Right lobe of liver (tissue), 6 donors: ENCODE measurements at regions not wholly inside any gene's neighbourhood (a gene's known extent, or its start where the extent isn't known, plus 50 kb on each side); places are given as distances from the start of the nearest gene placed in this dataset.
"Not testable (repeated sequence)": the region's sequence is repeated elsewhere in the genome, so short reads cannot be mapped to it uniquely, and the experiment has no call there.

ENCODE experiments used
- ATAC-seq, 4 donors: fragments of 200-7000 bp; cut with Tn5 transposase; one replicate each; pipeline ENCODE4 v1.9.1; 2020; ENCODE audit warnings: mild to moderate bottlenecking in 4 of 4, moderate library complexity in 4 of 4
- DNase-seq, 3 donors: peaks; one replicate each; pipeline ENCODE4 v3.0.0-alpha.2; 2020
- H3K27ac ChIP-seq, 3 donors: fragments of 200-600 bp; one replicate each; pipeline ENCODE4 v1.8.0; 2022
- H3K27me3 ChIP-seq, 2 donors: fragments of 200-600 bp; one replicate each; pipeline ENCODE4 v1.8.0; 2022
- H3K36me3 ChIP-seq, 4 donors: fragments of 200-600 bp; sonication (generic) in 1 of 4; one replicate each; pipeline versions ENCODE4 v1.5.1 to v1.8.0; 2017 to 2022; ENCODE audit warnings: control low read depth in 1 of 4
- H3K4me1 ChIP-seq, 4 donors: fragments of 200-600 bp; sonication (generic) in 1 of 4; one replicate each; pipeline versions ENCODE4 v1.5.1 to v1.8.0; 2017 to 2022; ENCODE audit warnings: control low read depth in 1 of 4
- H3K4me3 ChIP-seq, 3 donors: fragments of 200-600 bp; one replicate each; pipeline ENCODE4 v1.8.0; 2022
- H3K9me3 ChIP-seq, 4 donors: fragments of 200-600 bp; sonication (generic) in 1 of 4; one replicate each; pipeline versions ENCODE4 v1.5.1 to v1.8.0; 2017 to 2022; ENCODE audit warnings: control low read depth in 1 of 4
- WGBS: methylation state at CpG from one replicate; pipeline ENCODE4 v1.1.6; 2018; ENCODE audit warnings: low coverage, low lambda C conversion rate; ENCODE audit not compliant: insufficient coverage; ENCODE audit errors: missing lambda C conversion rate; 5-methylcytosine and 5-hydroxymethylcytosine counted together
- intact Hi-C, 2 donors: fragments of 100-400 bp; cut with DNase I; formaldehyde crosslinking; loops; one replicate each; pipeline versions ENCODE4 v1.11.2 to v1.14.1; 2022
- donor health status: DM: no; HTN: yes; CAD: no.
- donor health status: DM: no; HTN: no; CAD: no.
- donor health status: DM: no; HTN: no; CAD: no.
- donor health status: DM: no; HTN: yes; CAD: no.
- donor health status: DM: no; HTN: yes; CAD: no.

DNA sequence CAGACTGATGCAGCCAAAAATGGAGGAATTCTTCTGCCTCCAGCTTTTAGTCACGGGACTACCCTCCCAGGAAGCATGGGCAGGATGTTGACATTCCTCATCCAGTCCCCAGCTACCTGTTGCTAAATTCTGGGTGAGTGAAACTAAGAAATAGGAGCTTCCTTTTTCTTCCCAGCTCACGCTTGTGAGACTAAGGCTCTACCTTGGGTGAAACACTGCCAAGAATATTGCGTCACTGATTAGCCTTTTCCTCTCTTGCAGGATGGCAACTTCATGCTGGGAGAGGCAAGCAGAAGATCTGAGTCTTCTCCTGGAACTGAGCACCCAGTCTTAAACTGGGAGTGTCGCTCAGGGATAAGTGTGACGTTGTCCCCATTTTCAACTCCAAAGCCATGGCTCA is 59.7 kb downstream of the RNU2-63P start:
- intact Hi-C loops, H3K4me1 ChIP-seq, H3K4me3 ChIP-seq, H3K27ac ChIP-seq, H3K9me3 ChIP-seq, H3K36me3 ChIP-seq, H3K27me3 ChIP-seq: not testable (repeated sequence)
- ATAC-seq = peak; percentile 50 to 68 (median 56)
- no CpG with 5 or more reads among the region's 5 CpGs for WGBS
- DNase-seq = peak in 1 of 3 donors; percentile 42

DNA sequence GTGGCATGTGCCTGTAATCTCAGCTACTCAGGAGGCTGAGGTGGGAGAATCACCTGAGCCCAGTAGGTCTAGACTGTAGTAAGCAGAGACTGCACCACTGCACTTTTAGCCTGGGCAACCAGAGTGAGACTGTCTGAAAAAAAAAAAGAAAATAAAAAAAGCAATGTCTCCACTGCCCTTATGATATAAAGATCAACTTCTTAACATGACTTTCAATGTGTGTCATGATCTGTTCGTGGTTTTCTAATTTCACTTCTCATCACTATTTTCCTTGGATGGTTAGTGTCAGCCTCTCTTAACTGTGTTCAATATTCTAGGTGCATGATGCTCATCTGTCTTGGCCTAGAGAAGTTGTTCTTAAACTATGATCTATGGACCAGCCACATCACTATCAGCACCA is 67.3 kb downstream of the RNU2-63P start:
- H3K27ac ChIP-seq, H3K4me3 ChIP-seq, H3K4me1 ChIP-seq, ATAC-seq, H3K9me3 ChIP-seq, DNase-seq, intact Hi-C loops, H3K36me3 ChIP-seq, H3K27me3 ChIP-seq: not testable (repeated sequence)
- WGBS = no CpG with 5 or more reads among the region's 1 CpG

DNA sequence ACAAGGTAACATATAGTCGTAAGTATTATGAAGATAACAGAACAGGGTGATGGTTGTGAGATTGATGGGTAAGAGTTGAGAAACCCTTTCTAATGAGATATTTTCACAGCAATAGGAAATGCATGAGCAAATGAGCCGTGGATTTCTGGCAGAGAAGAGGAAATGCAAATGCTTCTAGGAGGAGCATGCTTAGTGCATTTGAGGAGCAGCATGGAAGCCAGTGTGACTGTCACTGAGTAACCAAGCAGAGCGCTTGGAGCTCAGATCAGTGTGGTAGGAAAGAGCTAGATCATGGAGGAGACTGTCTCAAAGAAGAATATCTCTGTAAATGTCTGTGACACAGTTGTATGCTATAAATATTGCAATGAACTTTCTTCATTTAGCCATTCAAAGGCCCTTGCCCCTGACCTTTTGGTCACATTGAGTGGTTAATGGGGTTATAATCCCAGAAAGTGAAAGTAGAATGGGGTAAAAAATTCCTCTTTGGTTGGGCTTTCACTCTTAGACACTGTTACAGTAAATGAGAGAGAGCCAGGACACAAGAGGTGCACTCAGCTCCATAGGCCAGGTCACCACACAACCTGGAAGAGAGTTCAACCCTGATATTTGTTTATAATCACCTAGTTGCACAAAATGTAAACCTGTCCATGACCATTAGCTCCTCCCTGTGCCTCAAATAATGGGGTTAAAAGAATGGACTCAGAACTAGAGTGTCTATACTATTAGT is 69.5 kb downstream of the RNU2-63P start:
- H3K4me3 ChIP-seq, intact Hi-C loops, DNase-seq, H3K9me3 ChIP-seq, H3K36me3 ChIP-seq, H3K27ac ChIP-seq, H3K27me3 ChIP-seq, H3K4me1 ChIP-seq: not testable (repeated sequence)
- ATAC-seq = peak in 2 of 4 donors; percentile 39 to 56
- WGBS = no CpG with 5 or more reads among the region's 3 CpGs

DNA sequence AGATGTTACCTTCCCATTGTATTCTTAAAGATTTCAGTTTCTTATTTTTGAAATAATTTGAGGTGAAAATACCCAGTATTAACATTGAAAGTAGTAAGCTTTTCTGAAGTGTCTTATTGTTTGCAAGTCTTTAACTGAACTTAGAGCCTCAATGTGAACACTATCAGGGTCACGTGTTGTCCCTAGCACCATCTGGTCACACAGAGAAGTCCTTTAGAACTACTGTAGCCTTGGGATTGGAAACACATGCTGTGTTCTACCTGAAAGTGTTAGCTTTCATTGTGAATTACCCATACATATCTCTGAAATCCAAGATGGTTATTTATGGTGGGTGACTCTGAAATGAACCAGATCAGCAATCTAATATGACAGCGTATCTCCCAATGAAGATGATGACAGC is 77.0 kb downstream of the RNU2-63P start:
- ATAC-seq, H3K4me3 ChIP-seq, H3K27ac ChIP-seq, DNase-seq, intact Hi-C loops, H3K9me3 ChIP-seq, H3K36me3 ChIP-seq, H3K4me1 ChIP-seq, H3K27me3 ChIP-seq: not testable (repeated sequence)
- WGBS = 72% methylated on average over 2 of the region's 2 CpGs

DNA sequence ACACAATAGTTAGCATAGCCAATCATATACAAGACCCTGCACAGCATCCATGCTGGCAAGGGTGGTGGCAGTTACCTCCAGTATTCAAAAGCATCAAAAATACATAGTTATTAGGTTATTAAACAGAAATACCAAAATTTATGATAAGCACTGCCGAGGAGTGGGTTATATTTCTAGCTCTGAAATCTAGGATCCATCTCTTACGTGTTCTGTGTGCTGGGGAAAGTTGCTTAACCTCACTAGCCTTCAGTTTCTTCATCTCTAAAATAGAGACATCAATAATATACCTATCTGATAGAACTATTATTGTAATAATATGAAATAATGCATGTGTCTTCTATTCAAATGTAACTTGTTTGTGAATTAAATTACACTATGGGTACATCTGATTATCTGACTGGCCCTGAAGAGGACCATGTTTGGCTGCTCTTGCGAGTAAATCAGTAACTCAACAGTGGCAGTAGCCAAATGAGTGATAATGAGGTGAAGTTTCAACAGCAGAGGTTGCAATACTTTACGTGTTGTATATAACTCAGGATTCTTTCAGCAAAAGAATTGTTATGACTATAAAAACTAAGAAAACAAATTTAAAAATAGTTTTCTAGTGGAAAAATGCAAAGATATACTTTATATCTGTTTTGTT is 93.5 kb upstream of the RGPD2 start:
- ATAC-seq (peak; percentile 92 to 98 (median 95)), DNase-seq (peak in 2 of 3 donors; percentile 2 to 57)
- not testable (repeated sequence) for H3K36me3 ChIP-seq

DNA sequence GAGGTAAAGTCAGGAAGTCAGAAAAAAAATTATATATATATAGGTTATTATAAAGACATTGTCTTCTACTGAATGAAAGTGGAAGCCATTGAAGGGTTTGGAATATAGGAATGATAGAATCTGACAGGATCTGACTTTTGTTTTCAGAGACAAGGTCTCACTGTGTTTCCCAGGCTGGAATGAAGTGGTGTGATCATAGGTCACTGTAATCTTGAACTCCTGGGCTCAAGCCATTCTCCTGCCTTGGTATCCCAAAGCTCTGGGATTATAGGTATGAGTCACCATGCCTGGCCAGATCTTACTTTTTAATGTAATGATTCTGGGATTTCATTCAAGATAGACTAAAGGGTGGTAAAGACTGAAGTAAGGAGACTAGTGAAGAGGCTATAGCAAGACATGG is 91.6 kb upstream of the RGPD2 start:
- ATAC-seq = peak in 2 of 4 donors; percentile 55 to 62
- H3K27me3 ChIP-seq, intact Hi-C loops, H3K4me3 ChIP-seq, DNase-seq, H3K9me3 ChIP-seq, H3K4me1 ChIP-seq, H3K36me3 ChIP-seq, H3K27ac ChIP-seq: not testable (repeated sequence)

More for the DNA sequence above, 93.5 kb upstream of the RGPD2 start:
- H3K27ac ChIP-seq, H3K4me1 ChIP-seq, H3K9me3 ChIP-seq, H3K4me3 ChIP-seq, H3K27me3 ChIP-seq, intact Hi-C loops: not testable (repeated sequence)
- 36% methylated on average over 4 of the region's 4 CpGs for WGBS

DNA sequence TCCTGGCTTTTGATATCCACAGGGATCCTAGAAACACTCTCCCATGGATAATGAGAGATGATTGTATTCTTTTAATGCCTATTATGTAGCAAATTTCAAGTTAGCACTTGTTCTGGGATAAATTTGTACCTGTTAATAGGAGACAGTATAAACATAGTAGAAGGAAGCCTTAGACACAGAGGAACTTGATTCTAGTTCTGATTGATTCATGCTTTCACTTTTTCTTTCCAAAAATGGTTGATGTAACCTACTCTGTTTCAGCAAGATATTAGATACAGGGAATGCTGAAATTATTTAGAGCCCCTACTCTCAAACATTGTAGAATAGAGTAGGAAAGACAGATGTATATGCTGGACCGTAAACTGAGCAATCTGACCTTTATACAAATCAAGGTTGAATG is 85.3 kb upstream of the RGPD2 start:
- H3K36me3 ChIP-seq, H3K27ac ChIP-seq, H3K9me3 ChIP-seq, H3K4me3 ChIP-seq, H3K27me3 ChIP-seq, intact Hi-C loops, DNase-seq, H3K4me1 ChIP-seq: not testable (repeated sequence)
- WGBS = 0% methylated on average over 1 of the region's 1 CpG
- ATAC-seq = peak; percentile 46 to 71 (median 54)

DNA sequence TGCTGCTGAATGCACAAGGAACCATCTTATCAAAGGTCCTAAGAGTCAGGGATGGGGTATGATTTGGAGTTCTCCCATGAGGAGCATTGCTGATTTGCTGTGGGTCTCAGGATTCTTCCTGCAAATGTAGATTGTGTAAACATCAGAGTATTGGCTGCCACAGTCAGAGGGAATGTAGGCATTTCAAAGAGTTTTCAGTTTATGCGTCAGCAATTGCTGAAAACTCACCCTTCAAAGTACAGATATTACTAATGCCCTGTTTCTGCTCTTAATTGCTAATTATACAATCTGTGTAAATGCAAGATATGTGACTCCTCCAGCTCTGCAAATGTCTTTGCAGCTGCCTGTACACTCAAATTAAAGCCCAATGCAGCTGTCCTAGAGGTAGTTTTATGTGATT is 83.4 kb upstream of the RGPD2 start:
- H3K4me3 ChIP-seq, H3K9me3 ChIP-seq, H3K27me3 ChIP-seq, DNase-seq, intact Hi-C loops, H3K4me1 ChIP-seq, H3K36me3 ChIP-seq, H3K27ac ChIP-seq: not testable (repeated sequence)
- WGBS = 14% methylated on average over 1 of the region's 1 CpG
- peak in 3 of 4 donors; percentile 30 to 49 (median 49) for ATAC-seq

DNA sequence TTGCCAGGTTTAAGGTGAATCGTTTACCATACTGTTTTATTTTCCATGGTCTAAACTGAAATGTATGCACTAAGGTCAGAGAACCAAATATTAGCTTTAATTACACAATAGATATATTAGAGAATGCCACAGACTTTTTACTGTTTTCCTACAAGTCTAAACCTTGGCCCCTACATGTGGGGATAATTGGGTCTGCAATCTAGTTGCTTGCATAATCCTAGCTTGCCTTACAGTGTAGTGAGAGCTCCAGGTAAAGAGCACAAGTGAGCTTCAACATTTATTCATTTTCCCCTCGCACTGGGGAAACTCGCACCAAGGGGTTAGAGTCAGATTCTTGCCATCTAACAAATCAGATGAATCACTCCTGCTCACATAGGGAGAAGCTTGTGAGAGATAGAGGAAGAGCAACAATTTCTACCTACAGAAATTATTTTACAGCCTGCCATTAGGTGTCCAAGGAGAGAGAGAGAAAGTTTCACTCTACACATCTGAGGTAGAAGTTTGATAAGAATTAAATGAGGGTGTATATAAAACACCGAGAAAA is 82.0 kb upstream of the RGPD2 start:
- ATAC-seq = peak; percentile 27 to 72 (median 54)
- DNase-seq, H3K36me3 ChIP-seq, H3K4me3 ChIP-seq, H3K27me3 ChIP-seq, H3K9me3 ChIP-seq, H3K4me1 ChIP-seq, H3K27ac ChIP-seq, intact Hi-C loops: not testable (repeated sequence)
- WGBS = 14% methylated on average over 1 of the region's 4 CpGs

DNA sequence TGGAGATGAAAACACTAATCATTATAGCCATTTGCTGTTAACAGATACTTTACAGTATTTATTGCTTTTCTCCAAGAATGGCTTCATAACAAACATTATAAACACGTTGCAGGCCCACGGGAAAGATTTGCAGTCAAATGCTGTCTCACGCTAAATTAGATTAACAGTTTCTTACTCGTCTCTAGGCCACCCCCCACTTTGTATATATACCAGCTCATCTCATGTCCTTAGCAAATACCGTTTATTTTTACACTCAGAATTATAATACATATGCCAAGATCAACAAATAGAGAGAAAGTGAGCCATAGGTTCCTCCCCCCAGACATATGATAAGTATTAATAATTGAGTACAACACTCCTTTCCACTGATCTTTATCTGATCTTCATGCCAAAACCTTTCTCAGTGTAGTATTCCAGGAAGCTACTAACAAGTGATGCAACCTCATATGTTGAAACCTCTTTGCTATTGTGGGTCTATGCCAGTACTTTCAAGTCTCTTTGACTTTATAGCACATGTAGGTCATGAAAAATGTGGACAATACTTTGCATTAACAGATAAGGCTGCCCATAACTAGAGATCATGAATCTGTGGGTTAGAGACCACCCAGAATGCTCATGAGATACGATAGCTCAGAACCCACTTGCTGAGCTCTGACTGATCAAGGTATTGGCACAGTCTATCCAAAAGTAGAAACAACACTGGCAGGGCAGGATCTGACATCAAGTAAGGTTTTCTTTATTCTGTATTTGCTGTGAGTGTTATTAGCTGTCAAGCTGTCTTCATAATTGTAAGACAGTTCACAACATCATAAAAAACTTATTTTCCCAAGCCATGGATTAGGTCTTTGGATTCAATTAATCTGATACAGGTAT is 77.9 kb upstream of the RGPD2 start:
- peak; percentile 80 to 92 (median 82) for ATAC-seq
- WGBS = 28% methylated on average over 5 of the region's 6 CpGs

DNA sequence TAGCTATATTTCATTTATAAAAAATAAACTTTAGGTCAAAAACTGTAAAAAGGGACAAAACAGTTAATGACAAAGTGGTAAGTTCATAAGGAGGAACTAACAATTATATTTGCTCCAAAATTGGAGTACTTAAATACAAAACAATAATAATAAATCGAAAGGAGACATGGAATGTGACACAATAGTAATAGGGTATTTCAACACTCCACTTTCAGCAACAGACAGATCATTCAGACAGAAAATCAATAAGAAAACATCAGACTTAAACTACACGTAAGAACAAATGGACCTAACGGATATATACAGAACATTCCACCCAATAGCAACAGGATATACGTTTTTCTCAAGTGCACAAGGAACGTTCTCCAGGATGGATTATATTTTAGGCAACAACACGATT is 58.1 kb upstream of the RGPD2 start:
- peak in 3 of 4 donors; percentile 57 to 72 (median 61) for ATAC-seq
- 33% methylated on average over 6 of the region's 6 CpGs for WGBS
- H3K36me3 ChIP-seq, H3K27me3 ChIP-seq, H3K4me1 ChIP-seq, H3K9me3 ChIP-seq, intact Hi-C loops, DNase-seq, H3K27ac ChIP-seq: not testable (repeated sequence)
- peak overlapping the region in 1 of 3 donors; percentile 32 for H3K4me3 ChIP-seq

More for the DNA sequence above, 77.9 kb upstream of the RGPD2 start:
- H3K4me1 ChIP-seq, H3K4me3 ChIP-seq, DNase-seq, H3K36me3 ChIP-seq, intact Hi-C loops, H3K9me3 ChIP-seq, H3K27me3 ChIP-seq, H3K27ac ChIP-seq: not testable (repeated sequence)
